ENCODE measurements at regions not wholly inside any gene's neighbourhood (a gene's known extent, or its start where the extent isn't known, plus 50 kb on each side); places are given as distances from the start of the nearest gene placed in this dataset.

- no peak for FAIRE-seq
These were observed 61.2 kb downstream of the KLF6 start for GRCh38 chr10:3723766-3724165.

GRCh38 chr10:3720228-3721019 lies 64.6 kb downstream of the KLF6 start:
- FAIRE-seq, result no peak

GRCh38 chr10:3719024-3719843 lies 65.8 kb downstream of the KLF6 start:
- no peak for FAIRE-seq

GRCh38 chr10:3716093-3716492 lies 68.9 kb downstream of the KLF6 start:
- FAIRE-seq, result no peak

GRCh38 chr10:3714967-3715366 lies 70.0 kb downstream of the KLF6 start:
- no peak for FAIRE-seq

- no peak for FAIRE-seq
These were observed 70.5 kb downstream of the KLF6 start for GRCh38 chr10:3714531-3714930.

GRCh38 chr10:3712707-3713106 lies 72.3 kb downstream of the KLF6 start:
- FAIRE-seq, result no peak

- FAIRE-seq, result no peak
These were observed 73.1 kb downstream of the KLF6 start for GRCh38 chr10:3711918-3712317.

- FAIRE-seq, result no peak
These were observed 74.2 kb downstream of the KLF6 start for GRCh38 chr10:3710764-3711163.

- no peak for FAIRE-seq
These were observed 75.5 kb downstream of the KLF6 start for GRCh38 chr10:3709456-3710060.

- FAIRE-seq, result no peak
These were observed 76.2 kb downstream of the KLF6 start for GRCh38 chr10:3708852-3709251.

GRCh38 chr10:3704565-3705325 lies 80.3 kb downstream of the KLF6 start:
- FAIRE-seq, result no peak

GRCh38 chr10:3702569-3702968 lies 82.4 kb downstream of the KLF6 start:
- FAIRE-seq, result no peak

- FAIRE-seq, result no peak
These were observed 82.9 kb downstream of the KLF6 start for GRCh38 chr10:3702056-3702546.

- no peak for FAIRE-seq
These were observed 83.5 kb downstream of the KLF6 start for GRCh38 chr10:3701491-3701890.

- no peak for FAIRE-seq
These were observed 84.4 kb downstream of the KLF6 start for GRCh38 chr10:3700531-3701076.

GRCh38 chr10:3699916-3700315 lies 85.1 kb downstream of the KLF6 start:
- no peak for FAIRE-seq

- no peak for FAIRE-seq
These were observed 86.7 kb downstream of the KLF6 start for GRCh38 chr10:3698312-3698711.

- no peak for FAIRE-seq
These were observed 91.3 kb downstream of the KLF6 start for GRCh38 chr10:3693698-3694080.

- FAIRE-seq, result no peak
These were observed 91.8 kb downstream of the KLF6 start for GRCh38 chr10:3693022-3693697.

- peak; percentile 90 for FAIRE-seq
These were observed 92.5 kb downstream of the KLF6 start for GRCh38 chr10:3692387-3692999.
